Activated CD4-positive, alpha-beta T cell treated with anti-CD3 and anti-CD28 coated beads, Interleukin-2, Interleukin-4, amounts not matched to agents 100 ng/mL and 50 ng/mL, durations not matched to agents 16 hours and 8 hours (primary cell): ENCODE measurements at regions not wholly inside any gene's neighbourhood (a gene's known extent, or its start where the extent isn't known, plus 50 kb on each side); places are given as distances from the start of the nearest gene placed in this dataset.
A peak's percentile ranks its signal among the peaks of the same experiment; 100 is the strongest.

Source experiments
- DNase-seq: peaks from one replicate; pipeline ENCODE4 v3.0.0-alpha.2; 2020; ENCODE audit warnings: low spot score

DNA sequence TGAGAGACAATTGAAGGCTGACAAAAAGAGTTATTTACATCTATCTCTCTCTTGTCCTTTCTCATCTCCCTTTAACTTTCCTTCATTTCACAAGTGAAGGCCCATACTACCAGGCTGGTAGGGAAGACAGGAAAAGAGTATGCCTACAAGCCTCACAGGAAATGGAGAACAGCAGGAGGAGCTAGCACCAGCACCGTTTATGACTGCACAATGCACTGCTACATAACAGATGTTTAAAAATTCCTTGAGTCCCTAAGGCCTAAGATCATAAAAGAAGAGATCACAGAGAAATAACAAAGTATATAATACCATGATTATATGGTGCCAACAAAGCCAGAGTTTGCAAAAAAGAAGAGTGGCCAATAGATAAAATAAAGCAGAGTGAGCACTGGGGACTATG lies 194.8 kb downstream of the UNC5CL start:
- DNase-seq = no peak

DNA sequence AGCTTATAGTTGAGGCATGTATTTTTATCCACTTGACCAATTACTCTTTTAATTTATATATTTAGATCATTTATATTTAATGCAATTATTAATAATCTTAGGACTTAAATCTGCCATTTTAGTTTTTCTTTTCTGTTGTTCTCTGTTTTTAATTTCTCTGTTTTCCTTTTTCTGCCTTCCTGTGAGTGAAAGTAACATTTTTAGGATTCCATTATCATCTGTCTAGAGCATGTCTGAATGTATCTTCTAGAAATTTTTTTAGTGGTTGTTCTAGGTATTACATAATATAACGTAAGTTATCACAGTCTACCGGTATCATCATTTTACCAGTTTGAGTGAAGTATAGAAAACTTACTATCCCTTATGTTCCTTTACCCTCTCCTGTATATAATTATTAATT lies 197.3 kb downstream of the UNC5CL start:
- no peak for DNase-seq

DNA sequence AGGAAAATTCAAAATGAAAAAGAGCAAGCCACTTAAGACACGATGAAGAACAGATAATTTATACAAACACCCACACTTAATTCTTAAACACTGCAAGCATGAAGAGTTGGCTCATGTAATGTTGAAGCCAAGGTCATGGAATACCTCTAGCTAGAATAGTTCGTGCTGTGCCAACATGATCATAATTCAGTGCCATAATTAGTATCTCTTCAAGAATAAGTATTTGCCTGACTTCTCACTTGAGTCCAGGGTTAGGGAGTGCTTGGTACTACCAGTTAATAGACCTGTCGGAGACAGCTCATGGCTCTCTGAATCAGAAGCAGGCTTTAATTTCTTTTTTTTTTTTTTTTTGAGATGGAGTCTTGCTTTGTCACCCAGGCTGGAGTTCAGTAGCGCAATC lies 206.3 kb downstream of the UNC5CL start:
- no peak for DNase-seq

DNA sequence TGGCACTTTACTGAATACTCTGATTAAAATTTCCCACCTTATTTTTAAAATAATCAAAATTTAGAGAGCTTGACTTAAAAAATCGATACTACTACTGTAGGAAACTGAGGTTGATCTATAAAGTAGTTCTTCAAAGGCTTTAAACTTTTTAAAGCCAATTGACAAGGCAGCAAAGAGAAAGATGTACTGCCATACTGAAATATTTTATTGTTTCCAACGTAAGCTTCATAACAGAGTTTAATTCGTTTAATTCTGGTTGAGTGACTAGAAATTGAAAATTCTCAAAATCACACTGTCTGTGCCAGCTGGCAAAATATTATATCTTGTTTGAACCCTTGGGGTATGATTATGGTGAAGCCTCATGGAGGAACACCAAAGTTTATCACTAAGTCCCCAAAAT lies 207.6 kb downstream of the UNC5CL start:
- no peak for DNase-seq

DNA sequence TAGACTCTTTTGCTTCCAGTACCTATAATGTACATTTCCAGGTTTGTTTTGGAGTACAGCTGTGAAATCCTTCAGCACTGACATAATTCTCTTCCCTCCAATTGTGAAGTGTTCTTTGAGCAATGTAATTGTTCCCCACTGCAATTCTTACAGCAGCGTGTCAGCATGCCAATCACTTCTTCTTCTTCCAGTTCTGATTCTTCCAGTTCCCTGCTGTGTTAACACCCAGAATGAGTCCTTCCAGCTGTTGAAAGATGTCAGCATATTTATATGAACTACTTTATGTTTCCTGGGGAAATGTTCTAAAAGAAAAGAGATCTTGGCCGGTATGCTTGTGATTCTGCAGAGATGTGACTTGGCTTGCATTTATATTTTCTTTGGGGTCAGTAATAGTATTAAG lies 213.9 kb downstream of the UNC5CL start:
- no peak for DNase-seq

DNA sequence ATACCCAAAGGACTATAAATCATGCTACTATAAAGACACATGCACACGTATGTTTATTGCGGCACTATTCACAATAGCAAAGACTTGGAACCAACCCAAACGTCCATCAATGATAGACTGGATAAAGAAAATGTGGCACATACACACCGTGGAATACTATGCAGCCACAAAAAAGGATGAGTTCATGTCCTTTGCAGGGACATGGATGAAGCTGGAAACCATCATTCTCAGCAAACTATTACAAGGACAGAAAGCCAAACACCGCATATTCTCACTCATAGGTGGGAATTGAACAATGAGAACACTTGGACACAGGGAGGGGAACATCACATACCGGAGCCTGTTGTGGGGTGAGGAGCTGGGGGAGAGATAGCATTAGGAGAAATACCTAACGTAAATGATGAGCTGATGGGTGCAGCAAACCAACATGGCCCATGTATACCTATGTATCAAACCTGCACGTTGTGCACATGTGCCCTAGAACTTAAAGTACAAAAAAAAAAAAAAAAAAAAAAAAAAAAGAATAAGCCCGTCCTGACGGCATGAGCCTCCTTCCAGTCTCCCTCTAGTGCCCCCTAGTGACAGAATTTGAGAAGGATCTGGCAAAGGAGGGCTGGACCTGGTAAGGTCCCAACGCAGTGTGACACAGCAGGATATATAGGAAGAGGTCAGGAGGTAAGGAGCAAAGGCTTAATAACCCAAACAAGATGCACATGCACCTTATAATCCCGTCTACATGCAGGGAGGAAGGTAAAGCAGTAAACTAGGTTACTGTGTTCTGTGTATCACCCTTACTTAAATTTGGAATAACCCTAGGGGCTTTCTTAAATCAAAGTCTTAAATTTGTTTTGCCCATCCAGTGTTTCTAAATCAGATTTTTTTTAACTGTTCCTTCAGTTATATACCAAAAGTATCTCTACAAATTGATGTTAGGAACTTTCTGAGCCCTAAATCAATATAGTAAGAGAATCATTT lies 214.8 kb downstream of the UNC5CL start:
- peak; percentile 57 for DNase-seq

DNA sequence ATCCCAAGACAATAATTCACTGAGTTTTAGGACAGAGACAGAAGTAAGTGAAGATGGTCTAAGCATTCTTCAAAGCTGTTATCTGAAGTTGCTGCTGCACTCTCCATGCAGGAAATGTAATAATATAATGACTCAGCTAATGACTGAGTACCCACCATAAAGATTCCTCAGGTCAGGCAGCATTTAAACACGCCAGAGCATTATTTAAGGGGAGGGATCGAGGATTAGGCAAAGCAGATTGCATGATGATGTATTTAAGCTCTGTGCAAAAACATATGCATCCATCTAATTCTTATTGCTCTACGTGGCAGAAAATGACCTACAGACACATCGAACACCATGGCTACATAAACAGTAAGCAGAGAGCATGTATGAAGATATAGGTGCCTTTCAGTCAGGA lies 216.4 kb downstream of the UNC5CL start:
- DNase-seq = no peak

DNA sequence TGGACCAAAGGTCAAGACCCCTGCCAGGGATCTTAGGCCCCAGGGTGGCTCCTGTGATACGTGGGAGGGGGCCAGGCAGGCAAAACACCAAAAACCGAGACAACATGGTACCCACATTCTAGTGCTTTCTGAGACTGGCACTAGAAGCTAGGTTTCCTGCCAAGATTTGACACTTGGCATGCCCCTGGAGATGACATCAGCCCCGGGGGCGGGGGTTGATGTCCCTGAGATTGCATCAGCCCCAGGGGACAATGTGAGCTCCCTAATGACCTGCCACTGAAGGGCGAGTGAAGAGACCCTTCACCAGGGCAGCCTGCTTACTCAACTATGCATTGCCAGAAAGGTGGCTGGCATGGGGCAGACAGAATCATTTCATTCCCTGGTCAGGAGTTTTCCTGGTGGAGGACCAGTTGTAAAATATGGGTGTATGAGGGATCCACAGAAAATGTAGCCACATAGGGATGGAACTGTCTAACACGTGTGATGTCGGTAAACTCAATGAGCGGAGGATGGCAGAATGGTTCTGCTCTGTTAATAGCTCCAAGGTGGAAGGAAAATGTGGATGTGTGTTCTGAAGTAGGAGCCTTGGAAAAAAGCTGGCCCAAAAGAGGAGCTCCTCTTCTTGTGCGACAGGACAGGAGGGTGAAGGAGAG lies 219.7 kb downstream of the UNC5CL start:
- DNase-seq = no peak

DNA sequence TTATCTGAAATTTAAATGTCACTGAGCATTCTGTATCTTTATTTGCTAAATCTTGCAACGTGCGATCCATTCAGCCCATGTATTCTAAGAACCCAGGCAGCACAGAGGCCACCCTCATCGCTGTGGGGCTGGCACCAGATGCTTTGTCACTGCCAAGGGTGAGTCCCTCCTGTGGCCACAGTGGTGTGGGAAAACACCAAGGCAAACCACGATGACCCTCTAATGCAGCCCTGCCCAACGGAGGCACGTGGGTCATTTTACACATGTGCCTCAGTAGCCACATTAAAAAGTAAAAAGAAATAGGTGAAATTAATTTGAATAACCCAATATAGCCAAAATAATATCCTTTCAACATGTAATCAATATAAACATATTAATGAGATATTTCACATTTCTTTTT lies 221.7 kb downstream of the UNC5CL start:
- no peak for DNase-seq

DNA sequence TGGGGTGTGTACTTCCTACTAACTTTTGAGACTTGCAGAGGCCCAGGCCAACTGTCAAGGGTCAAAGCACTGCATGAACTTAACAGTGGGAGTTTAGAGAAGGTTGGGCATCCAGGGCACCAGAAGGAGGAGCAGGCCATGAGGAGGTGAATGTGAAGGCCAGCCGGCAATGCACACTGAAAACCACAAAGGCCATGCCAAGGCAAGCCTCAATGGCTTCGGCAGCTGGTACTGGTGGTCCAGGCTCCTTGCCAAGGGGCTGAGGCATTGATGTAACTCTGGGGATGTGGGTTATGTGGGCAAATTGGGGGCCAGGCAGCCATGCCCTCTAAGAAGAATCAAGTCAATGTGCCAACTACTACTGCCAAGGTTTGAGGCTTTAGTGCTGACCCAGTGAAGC lies 222.4 kb downstream of the UNC5CL start:
- DNase-seq = no peak

DNA sequence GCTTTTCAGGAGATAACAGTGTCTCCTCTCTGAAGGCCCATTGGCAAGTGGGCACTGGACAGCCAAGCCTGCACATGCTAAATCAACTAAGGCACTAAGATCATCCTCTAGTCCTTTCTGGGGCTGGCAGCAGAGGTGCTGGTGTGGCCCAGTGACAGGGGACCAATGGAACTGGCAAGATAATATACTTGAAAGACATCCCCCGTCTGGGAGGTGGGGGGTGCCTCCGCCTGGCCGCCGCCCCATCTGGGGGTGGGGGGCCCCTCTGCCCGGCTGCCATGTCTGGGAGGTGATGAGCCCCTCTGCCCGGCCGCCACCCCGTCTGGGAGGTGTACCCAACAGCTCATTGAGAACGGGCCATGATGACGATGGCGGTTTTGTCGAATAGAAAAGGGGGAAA lies 223.3 kb downstream of the UNC5CL start:
- DNase-seq = no peak

DNA sequence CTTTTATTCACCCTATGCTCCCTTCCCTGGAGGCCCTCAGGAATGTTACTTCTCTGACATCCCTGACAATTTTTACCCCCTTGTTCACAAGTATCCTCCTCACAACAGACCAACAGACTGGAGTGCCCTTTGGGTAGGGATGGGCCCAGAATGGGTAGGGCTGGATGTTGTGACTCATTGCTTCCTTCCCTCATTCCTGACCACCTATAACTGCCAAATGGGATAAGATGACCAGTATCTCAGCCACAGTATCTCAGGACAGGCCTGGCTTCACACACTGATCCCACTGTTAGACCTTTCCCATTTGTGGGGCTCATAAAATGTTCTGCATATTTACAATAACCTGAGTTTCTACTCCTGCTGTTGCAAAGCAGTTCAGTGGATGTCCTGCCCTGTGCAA lies 223.0 kb upstream of the LRFN2 start:
- DNase-seq = no peak

DNA sequence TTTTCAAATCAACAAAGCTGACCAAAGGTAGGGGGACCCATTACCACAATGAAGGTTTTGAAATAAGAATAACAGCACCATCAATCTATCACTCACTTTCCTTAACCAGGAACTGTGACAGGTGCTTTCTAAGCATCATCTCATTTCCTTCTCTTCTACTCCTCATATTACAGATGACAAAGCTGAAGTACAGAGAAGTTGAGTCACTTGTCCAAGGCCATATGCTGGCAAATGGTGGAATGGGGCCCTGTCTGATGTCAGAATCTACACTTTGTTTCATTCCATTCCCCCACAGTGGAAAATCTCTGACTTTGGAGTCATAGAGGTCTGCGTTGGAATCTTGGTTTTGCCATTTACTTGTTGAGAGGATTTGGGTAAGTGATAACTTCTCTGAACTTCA lies 222.5 kb upstream of the LRFN2 start:
- DNase-seq = no peak

DNA sequence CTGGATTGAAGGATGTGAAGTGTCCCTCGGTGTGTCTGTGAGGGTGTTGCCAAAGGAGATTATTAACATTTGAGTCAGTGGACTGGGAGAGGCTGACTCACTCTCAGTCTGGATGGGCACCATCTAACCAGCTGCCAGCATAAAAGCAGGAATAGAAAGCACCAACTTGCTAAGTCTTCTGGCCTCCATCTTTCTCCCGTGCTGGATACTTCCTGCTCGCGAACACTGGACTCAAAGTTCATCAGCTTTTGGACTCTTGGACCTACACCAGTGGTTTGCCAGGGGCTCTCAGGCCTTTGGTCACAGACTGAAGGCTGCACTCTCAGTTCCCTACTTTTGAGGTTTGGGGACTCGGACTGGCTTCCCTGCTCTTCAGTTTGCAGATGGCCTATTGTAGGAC lies 220.3 kb upstream of the LRFN2 start:
- no peak for DNase-seq

DNA sequence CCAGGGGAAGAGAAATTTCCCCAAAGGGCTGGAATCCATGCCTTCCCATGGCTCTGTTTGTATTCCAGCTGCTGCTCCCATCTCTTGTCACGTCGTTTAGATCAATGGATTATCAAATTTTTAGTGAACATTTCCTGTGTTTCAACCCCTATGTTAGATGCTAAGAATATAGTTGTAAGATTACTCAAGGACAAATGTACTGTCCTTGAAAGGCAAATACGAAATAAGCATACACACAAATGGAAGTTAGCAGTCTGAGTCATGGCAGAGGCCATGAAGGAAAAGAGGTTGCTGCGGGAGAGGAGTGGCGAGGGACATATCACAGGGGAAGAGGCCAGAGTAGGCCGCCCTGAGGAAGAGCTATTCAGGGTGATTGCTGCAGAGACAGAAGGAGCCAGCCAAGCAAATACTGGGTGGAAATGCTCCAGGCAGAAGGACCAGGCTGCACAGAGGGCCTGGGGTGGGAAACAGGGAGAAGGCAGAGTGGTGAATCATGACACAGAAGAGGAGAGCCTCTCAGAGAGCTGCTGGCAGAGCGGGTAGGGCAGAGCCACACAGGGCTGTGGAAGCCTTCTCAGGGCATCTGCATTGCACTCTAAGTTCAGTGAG lies 219.2 kb upstream of the LRFN2 start:
- no peak for DNase-seq

DNA sequence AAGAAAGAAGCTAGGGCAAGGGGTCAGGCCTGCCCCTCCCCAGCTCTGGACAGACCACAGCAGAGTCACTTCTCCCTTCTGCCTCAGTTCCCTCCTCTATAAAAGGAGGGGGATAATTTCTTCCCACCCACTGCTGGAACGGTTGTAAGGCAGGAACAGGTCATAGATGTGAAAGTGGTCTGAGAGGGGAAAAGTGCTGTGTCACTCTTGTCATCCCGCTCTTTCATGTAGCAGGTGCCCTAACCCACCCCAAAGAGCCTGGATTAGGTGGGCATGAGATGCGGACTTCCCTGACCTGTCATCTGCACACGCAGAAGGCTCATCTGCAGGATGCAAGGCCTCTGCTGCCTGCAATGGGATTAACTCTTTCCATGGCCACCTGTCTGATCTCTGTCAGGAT lies 218.2 kb upstream of the LRFN2 start:
- no peak for DNase-seq

DNA sequence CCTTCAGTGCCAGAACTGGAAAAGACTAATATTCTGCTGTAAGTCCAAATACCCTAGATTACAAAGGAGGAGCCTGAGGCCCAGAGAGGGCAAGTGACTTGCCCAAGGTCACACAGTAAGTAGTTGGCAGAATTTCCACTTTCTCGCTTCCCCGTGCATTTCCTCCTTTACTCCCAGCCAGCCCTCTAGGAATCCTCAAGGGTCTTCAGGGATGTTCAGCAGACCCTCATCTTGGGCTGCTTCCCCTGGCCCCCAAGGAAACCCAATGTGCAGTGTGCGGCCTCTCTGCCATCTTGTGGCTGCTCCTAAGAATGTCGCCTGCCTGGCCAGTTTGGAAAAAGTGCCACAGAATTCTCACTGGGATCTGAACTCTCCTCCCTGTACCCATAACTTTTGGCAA lies 217.7 kb upstream of the LRFN2 start:
- no peak for DNase-seq

DNA sequence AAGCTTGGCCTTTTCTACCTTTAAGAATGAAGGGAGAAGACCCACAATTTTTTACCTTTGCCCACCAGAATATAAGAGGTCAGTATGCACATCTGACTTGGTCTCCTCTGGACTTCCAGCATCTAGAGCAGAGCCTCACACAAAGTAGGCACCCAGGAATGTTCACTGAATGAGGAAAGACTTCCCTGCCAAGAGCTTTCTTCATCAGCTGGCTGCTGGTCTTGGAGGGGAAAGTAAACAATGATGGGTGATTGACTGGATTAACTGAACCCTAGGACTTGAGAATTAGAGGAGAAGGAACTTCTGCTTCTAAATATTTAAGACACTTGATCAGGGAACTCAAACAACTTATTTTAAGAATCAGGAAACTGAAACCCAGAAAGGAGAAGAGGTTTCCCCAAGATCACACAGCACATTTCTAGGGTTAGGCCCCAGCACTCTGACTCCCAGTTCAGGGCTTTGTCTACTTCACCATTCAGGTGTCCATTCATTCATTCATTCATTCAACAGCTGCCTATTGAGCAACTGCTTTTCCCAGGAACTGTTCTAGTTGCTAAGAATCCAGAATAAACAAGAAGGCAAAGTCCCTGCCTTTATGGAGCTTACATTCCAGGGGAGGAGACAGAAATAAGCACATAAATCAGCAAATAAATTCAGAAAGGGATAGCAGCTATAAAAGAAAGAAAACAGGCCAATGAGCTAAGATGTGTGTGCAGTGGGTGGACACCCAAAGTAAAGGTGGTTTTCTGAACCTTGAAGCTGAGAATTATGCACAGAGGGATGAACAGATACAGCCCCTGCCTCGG lies 216.9 kb upstream of the LRFN2 start:
- DNase-seq = no peak

DNA sequence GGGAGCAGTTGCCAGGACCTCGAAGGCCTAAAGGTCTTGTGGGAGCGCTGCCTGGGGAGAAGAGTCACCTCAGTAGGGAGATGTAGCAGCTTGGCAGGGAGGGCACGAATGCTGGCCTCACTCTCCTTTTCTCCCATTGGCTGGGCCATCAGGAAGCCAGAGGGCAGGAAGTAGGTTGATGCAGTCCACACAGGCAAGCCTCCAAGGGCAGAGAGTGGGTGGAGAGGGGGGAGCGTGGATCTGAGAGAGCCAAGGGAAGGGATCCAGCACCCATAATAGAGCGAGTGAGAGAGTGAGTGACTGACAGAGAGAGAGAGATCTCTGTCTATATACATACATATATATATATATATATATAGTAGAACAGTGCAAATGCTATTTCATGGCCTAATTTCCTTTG lies 215.3 kb upstream of the LRFN2 start:
- no peak for DNase-seq

DNA sequence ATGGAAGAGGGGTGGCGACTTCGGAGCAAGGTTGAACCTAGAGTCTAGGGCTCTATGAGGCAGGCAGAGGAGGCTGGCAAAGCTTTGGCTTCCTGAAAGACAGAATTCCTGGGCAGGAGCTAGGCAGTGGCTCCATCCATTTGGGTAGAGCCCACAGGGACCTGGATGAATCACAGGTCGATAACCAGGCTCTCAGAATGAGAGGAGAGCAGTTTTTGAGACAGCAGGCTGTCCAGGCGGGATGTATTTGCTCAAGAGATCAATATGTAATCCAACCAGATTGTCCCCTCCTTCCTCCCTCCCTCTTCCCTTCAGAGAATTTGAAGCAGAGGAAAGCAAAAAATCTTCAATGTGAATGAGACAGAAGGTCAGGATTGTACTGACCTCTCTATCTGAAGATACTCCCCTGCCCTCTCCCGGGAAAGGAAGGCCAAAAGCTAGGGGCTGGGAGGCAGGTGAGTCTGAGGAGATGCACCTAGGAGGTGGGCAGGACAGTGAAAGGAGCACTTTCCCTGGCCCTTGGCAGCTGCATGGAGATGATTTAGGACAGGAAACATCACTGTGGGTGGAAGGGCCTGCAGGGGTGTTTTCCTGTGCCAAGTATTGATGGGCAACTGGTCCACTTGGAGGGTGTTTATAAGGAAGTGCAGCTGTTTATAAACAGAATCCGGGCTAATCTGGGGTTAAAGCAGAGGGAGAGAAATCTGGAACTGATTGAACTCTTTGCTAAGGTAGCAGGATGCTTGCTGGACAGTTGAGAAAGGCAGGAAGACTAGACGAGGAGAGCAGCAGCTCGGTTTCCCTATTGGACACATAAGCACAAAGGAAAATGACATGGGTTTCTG lies 212.4 kb upstream of the LRFN2 start:
- no peak for DNase-seq

DNA sequence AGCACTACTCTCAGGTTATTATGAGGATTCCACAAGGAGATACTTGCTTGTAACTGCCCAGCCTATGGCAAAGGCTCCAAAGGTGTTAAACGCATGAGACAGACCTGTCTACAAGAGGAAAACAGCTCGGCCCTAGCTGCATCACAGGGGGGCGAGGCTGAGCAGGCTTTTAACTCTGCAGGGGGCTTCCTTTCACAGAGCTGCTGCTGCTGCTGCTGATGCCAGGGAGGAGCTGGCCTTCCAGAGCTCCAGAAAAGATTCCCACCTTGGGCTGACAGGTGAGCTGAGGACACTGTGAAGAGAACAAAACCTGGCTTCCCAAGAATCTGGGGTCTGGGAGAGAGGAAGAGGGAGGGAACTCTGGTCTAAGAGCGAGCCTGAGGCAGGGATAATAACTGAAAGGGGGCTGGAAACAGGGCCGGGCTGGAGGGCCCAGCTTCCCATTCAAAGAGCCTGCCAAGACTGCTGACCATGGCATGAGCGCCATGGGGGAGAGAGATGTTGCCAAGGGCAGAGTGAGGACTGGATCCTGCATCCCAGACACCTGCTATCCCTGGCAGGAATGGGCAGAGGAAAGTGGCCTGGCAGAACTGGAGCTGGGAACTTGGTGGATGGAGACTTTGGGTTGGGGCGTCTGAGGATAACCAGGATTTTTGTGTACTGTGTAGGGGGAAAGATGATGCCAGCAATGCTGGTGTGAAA lies 211.1 kb upstream of the LRFN2 start:
- DNase-seq = no peak
